PC-3 (cell line): ENCODE measurements at regions not wholly inside any gene's neighbourhood (a gene's known extent, or its start where the extent isn't known, plus 50 kb on each side); places are given as distances from the start of the nearest gene placed in this dataset.

Experiments
- ATAC-seq: fragments of 200-7000 bp; cut with Tn5 transposase; 2 replicates; pipeline ENCODE4 v1.9.1; 2020; ENCODE audit warnings: mild to moderate bottlenecking, moderate library complexity
- BruUV-seq: library from RNA; stranded (reverse); fragments of 400-500 nt; replicated peaks from 2 replicates; lab custom pipeline; 2021; lab: Mats Ljungman, UMichigan
- CTCF ChIA-PET: fragments of 300-600 bp; sonication (Branson Sonifier 250); formaldehyde crosslinking; loops from one replicate; lab custom pipeline; 2022; ENCODE audit warnings: antibody characterized with exemption; lab: Charles Lee
- POLR2A ChIA-PET: fragments of 300-600 bp; sonication (Branson Sonifier 250); formaldehyde crosslinking; loops from one replicate; lab custom pipeline; 2022; ENCODE audit warnings: antibody characterized with exemption; ENCODE audit not compliant: unreplicated experiment; lab: Charles Lee
- DNase-seq: peaks from one replicate; pipeline ENCODE4 v3.0.0-alpha.2; 2015
- H2AFZ ChIP-seq: fragments of 300-600 bp; sonication (generic); 2 replicates; pipeline ENCODE4 v1.6.0; 2016; ENCODE audit warnings: antibody characterized with exemption, low read length
- H3F3A ChIP-seq: fragments of 300-600 bp; sonication (generic); one replicate; pipeline ENCODE4 v1.6.0; 2017; ENCODE audit warnings: antibody characterized with exemption, low read length, control low read depth, mild to moderate bottlenecking; ENCODE audit not compliant: unreplicated experiment
- H3K27ac ChIP-seq: fragments of 300-600 bp; sonication (generic); 2 replicates; pipeline ENCODE4 v1.5.1; 2016; ENCODE audit warnings: mild to moderate bottlenecking, low read length
- H3K27me3 ChIP-seq: fragments of 300-600 bp; sonication (generic); 2 replicates; pipeline ENCODE4 v1.6.1; 2016; ENCODE audit warnings: low read length, mixed read lengths
- H3K36me3 ChIP-seq: fragments of 300-600 bp; sonication (generic); 2 replicates; pipeline ENCODE4 v1.6.1; 2016; ENCODE audit warnings: low read depth, mixed run types, low read length, mixed read lengths
- H3K4me1 ChIP-seq: fragments of 300-600 bp; sonication (generic); 2 replicates; pipeline ENCODE4 v1.5.1; 2016; ENCODE audit warnings: low read length; ENCODE audit not compliant: insufficient read depth
- H3K4me2 ChIP-seq: fragments of 300-600 bp; sonication (generic); 2 replicates; pipeline ENCODE4 v1.6.0; 2016; ENCODE audit warnings: low read length
- H3K4me3 ChIP-seq: fragments of 300-600 bp; sonication (generic); 2 replicates; pipeline ENCODE4 v1.5.1; 2016; ENCODE audit warnings: mild to moderate bottlenecking, low read length, mixed read lengths
- H3K79me2 ChIP-seq: fragments of 300-600 bp; sonication (generic); 2 replicates; pipeline ENCODE4 v1.6.1; 2017; ENCODE audit warnings: low read length, mixed read lengths
- H3K9ac ChIP-seq: fragments of 300-600 bp; sonication (generic); 2 replicates; pipeline ENCODE4 v1.6.0; 2016; ENCODE audit warnings: mild to moderate bottlenecking, low read length
- H3K9me2 ChIP-seq: fragments of 300-600 bp; sonication (generic); replicated peaks from 2 replicates; pipeline ENCODE4 v1.6.1; 2016; ENCODE audit warnings: mixed run types, low read length, mixed read lengths
- H3K9me3 ChIP-seq: fragments of 300-600 bp; sonication (generic); 2 replicates; pipeline ENCODE4 v1.6.1; 2016; ENCODE audit warnings: low read length, mixed read lengths
- H4K20me1 ChIP-seq: fragments of 300-600 bp; sonication (generic); 2 replicates; pipeline ENCODE4 v1.6.1; 2016; ENCODE audit warnings: low read length, mixed read lengths
- EZH2 ChIP-seq: fragments of 300-600 bp; sonication (generic); IDR thresholded peaks from one replicate; pipeline ENCODE4 v1.6.1; 2017; ENCODE audit warnings: antibody characterized with exemption, mild to moderate bottlenecking, low read length; ENCODE audit not compliant: unreplicated experiment
- EZH2phosphoT487 ChIP-seq: fragments of 300-600 bp; sonication (generic); IDR thresholded peaks from 2 replicates; pipeline ENCODE4 v1.6.1; 2018; ENCODE audit warnings: mild to moderate bottlenecking, antibody characterized with exemption, low read length, borderline replicate concordance
- intact Hi-C: fragments of 100-400 bp; cut with micrococcal nuclease; formaldehyde crosslinking; loops from 2 replicates; pipeline ENCODE4 v1.9.0; 2023
- TF ChIP-seq, protein P1 (sequence below): fragments of 300-600 bp; sonication (generic); conservative IDR thresholded peaks from 2 replicates; pipeline ENCODE4 v1.5.1; 2017; ENCODE audit warnings: antibody characterized with exemption, low read depth, mild to moderate bottlenecking, low read length

GRCh38 chr12:90562671-90563070 lies 392.3 kb downstream of the CCER1 start:
- Histone ChIP-seq H3K4me3 (no peak overlapping the region), H3K4me2 (no peak overlapping the region), H2AFZ (no peak overlapping the region), H4K20me1 (no peaks in the 10 kb centered on the region), H3F3A (no peaks in the 10 kb centered on the region), H3K36me3 (no peaks in the 10 kb centered on the region), H3K9me3 (0 out of 2 replicates have a peak, but pooled peaks cover 6% of the 10 kb centered on the region), H3K9me2 (no peaks in the 10 kb centered on the region), H3K4me1 (no peaks in the 10 kb centered on the region), H3K79me2 (no peaks in the 10 kb centered on the region), H3K27me3 (no peaks in the 10 kb centered on the region), H3K9ac (no peak overlapping the region), H3K27ac (no peak overlapping the region)
- no peak for ATAC-seq
- no peak for DNase-seq
- BruUV-seq = no TSS peak
- ChIA-PET CTCF (interaction anchor here (0.8 kb wide), 1 partner anchor 579 kb away, joined by 6 read pairs; no protein-coding TSS in a partner anchor), POLR2A (no interaction called here)
- TF ChIP-seq EZH2phosphoT487 = no peak
- TF ChIP-seq EZH2 = no peak
- TF ChIP-seq, protein P1, sequence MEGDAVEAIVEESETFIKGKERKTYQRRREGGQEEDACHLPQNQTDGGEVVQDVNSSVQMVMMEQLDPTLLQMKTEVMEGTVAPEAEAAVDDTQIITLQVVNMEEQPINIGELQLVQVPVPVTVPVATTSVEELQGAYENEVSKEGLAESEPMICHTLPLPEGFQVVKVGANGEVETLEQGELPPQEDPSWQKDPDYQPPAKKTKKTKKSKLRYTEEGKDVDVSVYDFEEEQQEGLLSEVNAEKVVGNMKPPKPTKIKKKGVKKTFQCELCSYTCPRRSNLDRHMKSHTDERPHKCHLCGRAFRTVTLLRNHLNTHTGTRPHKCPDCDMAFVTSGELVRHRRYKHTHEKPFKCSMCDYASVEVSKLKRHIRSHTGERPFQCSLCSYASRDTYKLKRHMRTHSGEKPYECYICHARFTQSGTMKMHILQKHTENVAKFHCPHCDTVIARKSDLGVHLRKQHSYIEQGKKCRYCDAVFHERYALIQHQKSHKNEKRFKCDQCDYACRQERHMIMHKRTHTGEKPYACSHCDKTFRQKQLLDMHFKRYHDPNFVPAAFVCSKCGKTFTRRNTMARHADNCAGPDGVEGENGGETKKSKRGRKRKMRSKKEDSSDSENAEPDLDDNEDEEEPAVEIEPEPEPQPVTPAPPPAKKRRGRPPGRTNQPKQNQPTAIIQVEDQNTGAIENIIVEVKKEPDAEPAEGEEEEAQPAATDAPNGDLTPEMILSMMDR = no peak
- intact Hi-C loops = no loop called here

DNA sequence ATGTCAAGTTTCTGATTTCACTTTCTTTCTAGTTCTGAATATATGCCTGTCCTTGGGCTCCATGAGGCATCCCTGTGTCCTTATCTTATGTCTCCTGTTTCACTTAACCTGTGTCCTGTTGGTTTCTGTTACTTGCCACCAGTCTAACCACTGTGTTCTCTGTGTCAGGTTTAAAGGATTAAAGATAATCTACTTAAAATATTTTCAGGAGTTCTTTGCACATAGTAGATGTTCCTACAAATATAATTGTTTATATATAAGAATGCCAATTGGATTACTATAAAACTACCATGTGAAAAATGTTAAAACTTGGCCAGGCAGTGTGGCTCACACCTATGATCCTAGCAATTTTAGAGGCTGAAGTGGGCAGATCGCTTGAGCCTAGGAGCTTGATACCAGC lies 406.4 kb downstream of the CCER1 start:
- CTCF ChIA-PET = no interaction called here
- DNase-seq = no peak
- intact Hi-C loops = no loop called here
- Histone ChIP-seq H3K27ac (no peak overlapping the region), H3K9me2 (no peaks in the 10 kb centered on the region), H3K4me3 (no peak overlapping the region), H3K27me3 (no peaks in the 10 kb centered on the region), H3F3A (no peaks in the 10 kb centered on the region), H3K4me2 (no peak overlapping the region), H3K36me3 (no peaks in the 10 kb centered on the region), H3K9me3 (no peaks in the 10 kb centered on the region), H3K79me2 (no peaks in the 10 kb centered on the region), H3K9ac (no peak overlapping the region), H3K4me1 (peaks cover 9% of the 10 kb centered on the region), H2AFZ (no peak overlapping the region), H4K20me1 (no peaks in the 10 kb centered on the region)
- no TSS peak for BruUV-seq
- no peak for ATAC-seq
- TF ChIP-seq EZH2phosphoT487 (no peak), EZH2 (no peak)
- TF ChIP-seq, protein P1 = no peak
- POLR2A ChIA-PET = no interaction called here

DNA sequence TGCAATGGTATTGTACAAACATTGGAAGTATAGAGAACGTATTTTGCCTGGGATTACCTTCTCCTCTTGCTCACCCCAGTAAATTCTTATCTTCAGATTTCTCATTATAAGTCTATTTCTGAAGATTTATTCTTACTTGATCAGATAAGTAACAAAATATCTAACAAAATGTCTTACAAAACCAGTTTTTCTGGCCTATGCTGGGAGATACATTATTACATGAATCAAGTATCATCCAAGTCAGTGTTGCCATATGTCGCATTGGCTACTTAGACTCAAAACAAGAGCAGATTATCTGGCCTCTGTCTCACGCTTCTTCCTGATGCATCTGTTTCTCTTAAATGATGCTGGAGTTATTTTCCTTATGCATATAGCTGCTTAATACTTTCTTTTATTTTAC lies 408.5 kb downstream of the CCER1 start:
- H3K4me1 ChIP-seq = peaks cover 15% of the 10 kb centered on the region
- H3K36me3 ChIP-seq = no peaks in the 10 kb centered on the region
- no peaks in the 10 kb centered on the region for H3K9me2 ChIP-seq
- H4K20me1 ChIP-seq = no peaks in the 10 kb centered on the region
- intact Hi-C loops = no loop called here
- no peak overlapping the region for H3K9ac ChIP-seq
- no peak overlapping the region for H3K4me3 ChIP-seq
- no peak overlapping the region for H2AFZ ChIP-seq
- ATAC-seq (no peak), DNase-seq (peak; percentile 22)
- H3K4me2 ChIP-seq = no peak overlapping the region
- no peaks in the 10 kb centered on the region for H3K27me3 ChIP-seq
- H3F3A ChIP-seq = peaks cover 3% of the 10 kb centered on the region
- no TSS peak for BruUV-seq
- H3K9me3 ChIP-seq = no peaks in the 10 kb centered on the region
- TF ChIP-seq EZH2phosphoT487 (no peak), EZH2 (no peak)
- TF ChIP-seq, protein P1 = no peak
- H3K79me2 ChIP-seq = no peaks in the 10 kb centered on the region
- ChIA-PET POLR2A (no interaction called here), CTCF (no interaction called here)
- no peak overlapping the region for H3K27ac ChIP-seq
